SK-N-SH (cell line): ENCODE measurements at regions not wholly inside any gene's neighbourhood (a gene's known extent, or its start where the extent isn't known, plus 50 kb on each side); places are given as distances from the start of the nearest gene placed in this dataset.

ENCODE experiments used
- CTCF ChIA-PET: fragments of 300-600, 350-600 bp; formaldehyde crosslinking; extraction: SDS; loops from one replicate; lab custom pipeline; 2021; lab: Yijun Ruan, JAX
- POLR2A ChIA-PET: fragments of 350-600 bp; sonication (Branson Sonifier 250); formaldehyde crosslinking; extraction: SDS; loops from one replicate; lab custom pipeline; 2020; ENCODE audit warnings: antibody characterized with exemption, inconsistent platforms; lab: Yijun Ruan, JAX
- DNase-seq: peaks from one replicate; pipeline ENCODE4 v3.0.0; 2012
- H2AFZ ChIP-seq: fragments of 200-600 bp; sonication (generic); 2 replicates; pipeline ENCODE4 v1.8.1; 2016; ENCODE audit warnings: antibody characterized with exemption, mild to moderate bottlenecking, low read depth
- H3F3A ChIP-seq: fragments of 200-600 bp; sonication (generic); replicated peaks from 2 replicates; pipeline ENCODE3; 2016; ENCODE audit warnings: antibody characterized with exemption, mild to moderate bottlenecking; ENCODE audit not compliant: insufficient read depth
- H3K27ac ChIP-seq, 2 experiments: fragments of 200-500 bp in 1 of 2; fragments of 200-600 bp in 1 of 2; sonication (Bioruptor generic) in 1 of 2; sonication (generic), shearing (Covaris generic) in 1 of 2; 2 replicates each; pipeline versions ENCODE4 v1.5.1 to v1.6.1; 2014 to 2016; ENCODE audit warnings: low read depth in 2 of 2, inconsistent platforms in 1 of 2, low read length in 1 of 2, mild to moderate bottlenecking in 1 of 2, mixed read lengths in 1 of 2
- H3K27me3 ChIP-seq: fragments of 200-600 bp; sonication (generic), shearing (Covaris generic); 2 replicates; pipeline ENCODE4 v1.6.1; 2016; ENCODE audit warnings: mixed run types; ENCODE audit not compliant: insufficient read depth
- H3K36me3 ChIP-seq, 2 experiments: fragments of 200-500 bp in 1 of 2; fragments of 200-600 bp in 1 of 2; sonication (Bioruptor generic) in 1 of 2; sonication (generic) in 1 of 2; replicated peaks in 1 of 2; 2 replicates each; pipeline versions ENCODE3 to v1.5.1; 2014 to 2016; ENCODE audit warnings: low read length in 1 of 2, mild to moderate bottlenecking in 1 of 2; ENCODE audit not compliant: insufficient read depth in 2 of 2, control insufficient read depth in 1 of 2
- H3K4me1 ChIP-seq, 2 experiments: fragments of 200-500 bp in 1 of 2; fragments of 200-600 bp in 1 of 2; sonication (Bioruptor generic) in 1 of 2; sonication (generic), shearing (Covaris generic) in 1 of 2; 2 replicates each; pipeline versions ENCODE4 v1.5.1 to v1.6.1; 2014 to 2016; ENCODE audit warnings: low read depth in 1 of 2, low read length in 1 of 2, mixed run types in 1 of 2; ENCODE audit not compliant: insufficient read depth in 2 of 2, control insufficient read depth in 1 of 2
- H3K4me2 ChIP-seq: fragments of 200-600 bp; sonication (generic), shearing (Covaris generic); 2 replicates; pipeline ENCODE4 v1.6.1; 2017; ENCODE audit warnings: mixed run types
- H3K4me3 ChIP-seq, 2 experiments: fragments of 200-500 bp in 1 of 2; fragments of 200-600 bp in 1 of 2; sonication (Bioruptor generic) in 1 of 2; sonication (generic), shearing (Covaris generic) in 1 of 2; 2 replicates each; pipeline versions ENCODE4 v1.5.1 to v1.8.1; 2014 to 2016; ENCODE audit warnings: low read depth in 2 of 2, inconsistent platforms in 1 of 2, low read length in 1 of 2, mild to moderate bottlenecking in 1 of 2, mixed read lengths in 1 of 2, moderate library complexity in 1 of 2
- H3K79me2 ChIP-seq: fragments of 200-600 bp; sonication (generic); 2 replicates; pipeline ENCODE4 v1.8.1; 2017; ENCODE audit warnings: mild to moderate bottlenecking; ENCODE audit not compliant: insufficient read depth
- H3K9ac ChIP-seq: fragments of 200-600 bp; sonication (generic); 2 replicates; pipeline ENCODE4 v1.6.1; 2017; ENCODE audit warnings: mixed run types
- H3K9me2 ChIP-seq: fragments of 200-600 bp; sonication (generic); 2 replicates; pipeline ENCODE4 v1.6.1; 2017; ENCODE audit warnings: mixed run types
- H3K9me3 ChIP-seq: fragments of 200-600 bp; sonication (generic); 2 replicates; pipeline ENCODE4 v1.6.1; 2017; ENCODE audit warnings: mixed run types, mild to moderate bottlenecking, moderate library complexity
- H4K20me1 ChIP-seq: fragments of 200-600 bp; sonication (generic); 2 replicates; pipeline ENCODE4 v1.6.1; 2017; ENCODE audit warnings: mild to moderate bottlenecking, mixed run types; ENCODE audit not compliant: insufficient read depth
- CHD2 ChIP-seq: fragments of 150-350 bp; IDR thresholded peaks from 2 replicates; pipeline ENCODE4 v1.6.1; 2018; ENCODE audit warnings: low read length; ENCODE audit not compliant: partially characterized antibody
- ELF1 ChIP-seq: IDR thresholded peaks from 2 replicates; pipeline ENCODE4 v1.4.0; 2012
- EP300 ChIP-seq, 2 experiments: IDR thresholded peaks; 2 replicates each; pipeline versions ENCODE4 v1.4.0 to v1.6.1; 2012; ENCODE audit warnings: borderline replicate concordance in 1 of 2, low read depth in 1 of 2, low read length in 1 of 2
- FOXM1 ChIP-seq: IDR thresholded peaks from 2 replicates; pipeline ENCODE4 v1.4.0; 2012; ENCODE audit warnings: low read depth, mild to moderate bottlenecking
- JUND ChIP-seq: IDR thresholded peaks from 2 replicates; pipeline ENCODE4 v1.4.0; 2012
- MEF2A ChIP-seq: IDR thresholded peaks from 2 replicates; pipeline ENCODE4 v1.4.0; 2012; ENCODE audit warnings: low read depth, borderline replicate concordance
- NRF1 ChIP-seq: IDR thresholded peaks from 2 replicates; pipeline ENCODE4 v1.6.1; 2012; ENCODE audit warnings: low read depth, mild to moderate bottlenecking, low read length
- POLR2AphosphoS5 ChIP-seq: IDR thresholded peaks from 2 replicates; pipeline ENCODE4 v1.6.1; 2012; ENCODE audit warnings: low read depth, low read length
- RFX5 ChIP-seq: IDR thresholded peaks from 2 replicates; pipeline ENCODE4 v1.6.1; 2012; ENCODE audit warnings: mild to moderate bottlenecking, improper control_type of control experiment, low read length
- RXRA ChIP-seq: IDR thresholded peaks from 2 replicates; pipeline ENCODE4 v1.4.0; 2012; ENCODE audit warnings: low read depth, mild to moderate bottlenecking, borderline replicate concordance
- SMC3 ChIP-seq: IDR thresholded peaks from 2 replicates; pipeline ENCODE4 v1.6.1; 2012; ENCODE audit warnings: low read depth, low read length, improper control_type of control experiment
- TAF1 ChIP-seq: IDR thresholded peaks from 2 replicates; pipeline ENCODE4 v1.6.1; 2012; ENCODE audit warnings: low read depth, mild to moderate bottlenecking, low read length, moderate library complexity, borderline replicate concordance
- WGBS: methylation state at CpG from one replicate; pipeline ENCODE4 v1.1.6; 2017; ENCODE audit warnings: low lambda C conversion rate; 5-methylcytosine and 5-hydroxymethylcytosine counted together
- TF ChIP-seq, protein P1 (sequence below): fragments of 150-350 bp; IDR thresholded peaks from 2 replicates; pipeline ENCODE4 v1.6.1; 2016; ENCODE audit warnings: mild to moderate bottlenecking, low read depth, low read length
- TF ChIP-seq, protein P2 (sequence below): IDR thresholded peaks from 2 replicates; pipeline ENCODE4 v1.4.0; 2012; ENCODE audit warnings: low read depth
- TF ChIP-seq, protein P3 (sequence below): IDR thresholded peaks from 2 replicates; pipeline ENCODE4 v1.4.0; 2012; ENCODE audit warnings: low read depth, borderline replicate concordance
- TF ChIP-seq, protein P4 (sequence below): IDR thresholded peaks from 2 replicates; pipeline ENCODE4 v1.4.0; 2012; ENCODE audit warnings: low read depth, borderline replicate concordance
- TF ChIP-seq, protein P5 (sequence below): IDR thresholded peaks from 2 replicates; pipeline ENCODE4; 2012
- TF ChIP-seq, protein P6 (sequence below): IDR thresholded peaks from 2 replicates; pipeline ENCODE4 v1.6.1; 2012; ENCODE audit warnings: mild to moderate bottlenecking, low read depth, low read length, moderate library complexity

DNA sequence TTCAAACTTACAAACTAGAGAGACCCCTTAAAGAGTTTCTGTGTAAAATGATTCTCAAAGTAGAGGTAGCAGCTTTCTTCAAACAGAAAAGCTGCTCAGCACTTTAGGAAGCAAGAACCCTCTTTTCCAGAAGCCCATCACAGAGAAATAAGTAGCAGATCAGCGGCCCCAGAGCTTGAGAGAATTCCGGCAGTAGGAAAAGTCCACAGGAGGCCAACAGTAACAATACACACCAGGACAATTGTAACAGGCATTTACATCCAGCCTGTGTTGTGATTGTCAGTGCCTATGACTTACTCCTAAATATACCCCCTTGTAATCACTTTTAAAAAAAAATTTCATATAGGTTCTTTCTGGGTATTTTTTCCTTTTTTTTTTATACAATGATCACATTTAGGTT is 161.4 kb upstream of the ACVR2A start:
- no peak overlapping the region for H3K9ac ChIP-seq
- CTCF ChIA-PET = no interaction called here
- 0 out of 2 replicates have a peak, but pooled peaks cover 2% of the 10 kb centered on the region for H3K9me2 ChIP-seq
- POLR2A ChIA-PET = no interaction called here
- H3K4me3 ChIP-seq = no peak overlapping the region
- no peak for TF ChIP-seq MEF2A
- TF ChIP-seq RFX5 = no peak
- no peak for TF ChIP-seq TAF1
- TF ChIP-seq CHD2 = no peak
- no peak for TF ChIP-seq POLR2AphosphoS5
- TF ChIP-seq, protein P1, sequence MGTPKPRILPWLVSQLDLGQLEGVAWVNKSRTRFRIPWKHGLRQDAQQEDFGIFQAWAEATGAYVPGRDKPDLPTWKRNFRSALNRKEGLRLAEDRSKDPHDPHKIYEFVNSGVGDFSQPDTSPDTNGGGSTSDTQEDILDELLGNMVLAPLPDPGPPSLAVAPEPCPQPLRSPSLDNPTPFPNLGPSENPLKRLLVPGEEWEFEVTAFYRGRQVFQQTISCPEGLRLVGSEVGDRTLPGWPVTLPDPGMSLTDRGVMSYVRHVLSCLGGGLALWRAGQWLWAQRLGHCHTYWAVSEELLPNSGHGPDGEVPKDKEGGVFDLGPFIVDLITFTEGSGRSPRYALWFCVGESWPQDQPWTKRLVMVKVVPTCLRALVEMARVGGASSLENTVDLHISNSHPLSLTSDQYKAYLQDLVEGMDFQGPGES = no peak
- TF ChIP-seq, protein P2, sequence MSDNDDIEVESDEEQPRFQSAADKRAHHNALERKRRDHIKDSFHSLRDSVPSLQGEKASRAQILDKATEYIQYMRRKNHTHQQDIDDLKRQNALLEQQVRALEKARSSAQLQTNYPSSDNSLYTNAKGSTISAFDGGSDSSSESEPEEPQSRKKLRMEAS = no peak
- TF ChIP-seq FOXM1 = no peak
- TF ChIP-seq, protein P3, sequence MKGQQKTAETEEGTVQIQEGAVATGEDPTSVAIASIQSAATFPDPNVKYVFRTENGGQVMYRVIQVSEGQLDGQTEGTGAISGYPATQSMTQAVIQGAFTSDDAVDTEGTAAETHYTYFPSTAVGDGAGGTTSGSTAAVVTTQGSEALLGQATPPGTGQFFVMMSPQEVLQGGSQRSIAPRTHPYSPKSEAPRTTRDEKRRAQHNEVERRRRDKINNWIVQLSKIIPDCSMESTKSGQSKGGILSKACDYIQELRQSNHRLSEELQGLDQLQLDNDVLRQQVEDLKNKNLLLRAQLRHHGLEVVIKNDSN = no peak
- no peak for TF ChIP-seq SMC3
- TF ChIP-seq, all 33 proteins: peak for 0
- H3F3A ChIP-seq = no peaks in the 10 kb centered on the region
- no peaks in the 10 kb centered on the region for H3K4me1 ChIP-seq
- H3K27me3 ChIP-seq = no peaks in the 10 kb centered on the region; the same call in 1 of the 2 replicates
- no peaks in the 10 kb centered on the region for H3K79me2 ChIP-seq
- no peak for DNase-seq
- no peaks in the 10 kb centered on the region for H3K9me3 ChIP-seq
- no peak overlapping the region for H2AFZ ChIP-seq
- H3K4me2 ChIP-seq = no peak overlapping the region
- 34% methylated on average over 2 of the region's 2 CpGs for WGBS
- H4K20me1 ChIP-seq = no peaks in the 10 kb centered on the region
- H3K27ac ChIP-seq = no peak overlapping the region
- no peaks in the 10 kb centered on the region for H3K36me3 ChIP-seq

DNA sequence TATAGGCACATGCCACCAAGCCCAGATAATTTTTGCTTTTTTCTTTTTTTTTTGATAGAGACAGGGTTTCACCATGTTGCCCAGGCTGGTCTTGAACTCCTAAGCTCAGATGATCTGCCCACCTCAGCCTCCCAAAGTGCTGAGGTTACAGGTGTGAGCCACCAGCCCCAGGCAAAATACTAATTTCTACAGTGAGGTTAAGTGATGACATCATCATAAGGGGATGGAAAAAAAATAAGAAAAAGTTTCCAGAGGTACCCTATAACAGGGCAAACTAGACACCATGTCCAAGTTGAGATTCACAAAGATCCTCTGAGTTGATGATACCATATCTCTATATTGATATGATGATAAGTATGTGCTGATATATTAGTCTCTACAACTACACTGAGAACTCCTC is 163.7 kb upstream of the ACVR2A start:
- CTCF ChIA-PET = no interaction called here
- POLR2A ChIA-PET = no interaction called here
- TF ChIP-seq, protein P4, sequence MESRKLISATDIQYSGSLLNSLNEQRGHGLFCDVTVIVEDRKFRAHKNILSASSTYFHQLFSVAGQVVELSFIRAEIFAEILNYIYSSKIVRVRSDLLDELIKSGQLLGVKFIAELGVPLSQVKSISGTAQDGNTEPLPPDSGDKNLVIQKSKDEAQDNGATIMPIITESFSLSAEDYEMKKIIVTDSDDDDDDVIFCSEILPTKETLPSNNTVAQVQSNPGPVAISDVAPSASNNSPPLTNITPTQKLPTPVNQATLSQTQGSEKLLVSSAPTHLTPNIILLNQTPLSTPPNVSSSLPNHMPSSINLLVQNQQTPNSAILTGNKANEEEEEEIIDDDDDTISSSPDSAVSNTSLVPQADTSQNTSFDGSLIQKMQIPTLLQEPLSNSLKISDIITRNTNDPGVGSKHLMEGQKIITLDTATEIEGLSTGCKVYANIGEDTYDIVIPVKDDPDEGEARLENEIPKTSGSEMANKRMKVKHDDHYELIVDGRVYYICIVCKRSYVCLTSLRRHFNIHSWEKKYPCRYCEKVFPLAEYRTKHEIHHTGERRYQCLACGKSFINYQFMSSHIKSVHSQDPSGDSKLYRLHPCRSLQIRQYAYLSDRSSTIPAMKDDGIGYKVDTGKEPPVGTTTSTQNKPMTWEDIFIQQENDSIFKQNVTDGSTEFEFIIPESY = no peak
- TF ChIP-seq, protein P5, sequence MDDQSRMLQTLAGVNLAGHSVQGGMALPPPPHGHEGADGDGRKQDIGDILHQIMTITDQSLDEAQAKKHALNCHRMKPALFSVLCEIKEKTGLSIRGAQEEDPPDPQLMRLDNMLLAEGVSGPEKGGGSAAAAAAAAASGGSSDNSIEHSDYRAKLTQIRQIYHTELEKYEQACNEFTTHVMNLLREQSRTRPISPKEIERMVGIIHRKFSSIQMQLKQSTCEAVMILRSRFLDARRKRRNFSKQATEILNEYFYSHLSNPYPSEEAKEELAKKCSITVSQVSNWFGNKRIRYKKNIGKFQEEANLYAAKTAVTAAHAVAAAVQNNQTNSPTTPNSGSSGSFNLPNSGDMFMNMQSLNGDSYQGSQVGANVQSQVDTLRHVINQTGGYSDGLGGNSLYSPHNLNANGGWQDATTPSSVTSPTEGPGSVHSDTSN = no peak
- TF ChIP-seq TAF1 = no peak
- no peak for TF ChIP-seq JUND
- TF ChIP-seq RXRA = no peak
- TF ChIP-seq NRF1 = no peak
- TF ChIP-seq ELF1 = no peak
- no peak for TF ChIP-seq EP300 (IDR thresholded peaks at IDR 0.05; ENCODE audit: borderline replicate concordance in 1 of 2, low read depth in 1 of 2, low read length in 1 of 2)
- TF ChIP-seq, protein P6, sequence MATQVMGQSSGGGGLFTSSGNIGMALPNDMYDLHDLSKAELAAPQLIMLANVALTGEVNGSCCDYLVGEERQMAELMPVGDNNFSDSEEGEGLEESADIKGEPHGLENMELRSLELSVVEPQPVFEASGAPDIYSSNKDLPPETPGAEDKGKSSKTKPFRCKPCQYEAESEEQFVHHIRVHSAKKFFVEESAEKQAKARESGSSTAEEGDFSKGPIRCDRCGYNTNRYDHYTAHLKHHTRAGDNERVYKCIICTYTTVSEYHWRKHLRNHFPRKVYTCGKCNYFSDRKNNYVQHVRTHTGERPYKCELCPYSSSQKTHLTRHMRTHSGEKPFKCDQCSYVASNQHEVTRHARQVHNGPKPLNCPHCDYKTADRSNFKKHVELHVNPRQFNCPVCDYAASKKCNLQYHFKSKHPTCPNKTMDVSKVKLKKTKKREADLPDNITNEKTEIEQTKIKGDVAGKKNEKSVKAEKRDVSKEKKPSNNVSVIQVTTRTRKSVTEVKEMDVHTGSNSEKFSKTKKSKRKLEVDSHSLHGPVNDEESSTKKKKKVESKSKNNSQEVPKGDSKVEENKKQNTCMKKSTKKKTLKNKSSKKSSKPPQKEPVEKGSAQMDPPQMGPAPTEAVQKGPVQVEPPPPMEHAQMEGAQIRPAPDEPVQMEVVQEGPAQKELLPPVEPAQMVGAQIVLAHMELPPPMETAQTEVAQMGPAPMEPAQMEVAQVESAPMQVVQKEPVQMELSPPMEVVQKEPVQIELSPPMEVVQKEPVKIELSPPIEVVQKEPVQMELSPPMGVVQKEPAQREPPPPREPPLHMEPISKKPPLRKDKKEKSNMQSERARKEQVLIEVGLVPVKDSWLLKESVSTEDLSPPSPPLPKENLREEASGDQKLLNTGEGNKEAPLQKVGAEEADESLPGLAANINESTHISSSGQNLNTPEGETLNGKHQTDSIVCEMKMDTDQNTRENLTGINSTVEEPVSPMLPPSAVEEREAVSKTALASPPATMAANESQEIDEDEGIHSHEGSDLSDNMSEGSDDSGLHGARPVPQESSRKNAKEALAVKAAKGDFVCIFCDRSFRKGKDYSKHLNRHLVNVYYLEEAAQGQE = no peak
- TF ChIP-seq, protein P3 = no peak
- TF ChIP-seq, protein P2 = no peak

More for the DNA sequence above, 163.7 kb upstream of the ACVR2A start:
- Histone ChIP-seq H4K20me1 (no peaks in the 10 kb centered on the region), H3K27ac (no peak overlapping the region), H3K9ac (no peak overlapping the region), H3K4me1 (no peaks in the 10 kb centered on the region), H3K27me3 (no peaks in the 10 kb centered on the region; the same call in 1 of the 2 replicates), H3K9me3 (no peaks in the 10 kb centered on the region), H3F3A (no peaks in the 10 kb centered on the region), H3K36me3 (no peaks in the 10 kb centered on the region), H3K9me2 (0 out of 2 replicates have a peak, but pooled peaks cover 2% of the 10 kb centered on the region), H3K4me2 (no peak overlapping the region), H3K4me3 (no peak overlapping the region), H3K79me2 (no peaks in the 10 kb centered on the region), H2AFZ (no peak overlapping the region)
- no peak for DNase-seq
